NCI-H2029 (cell line): ENCODE measurements at regions not wholly inside any gene's neighbourhood (a gene's known extent, or its start where the extent isn't known, plus 50 kb on each side); places are given as distances from the start of the nearest gene placed in this dataset.

Source experiments
- DNase-seq: peaks from one replicate; lab custom pipeline; 2025; lab: John Stamatoyannopoulos, UW

DNA sequence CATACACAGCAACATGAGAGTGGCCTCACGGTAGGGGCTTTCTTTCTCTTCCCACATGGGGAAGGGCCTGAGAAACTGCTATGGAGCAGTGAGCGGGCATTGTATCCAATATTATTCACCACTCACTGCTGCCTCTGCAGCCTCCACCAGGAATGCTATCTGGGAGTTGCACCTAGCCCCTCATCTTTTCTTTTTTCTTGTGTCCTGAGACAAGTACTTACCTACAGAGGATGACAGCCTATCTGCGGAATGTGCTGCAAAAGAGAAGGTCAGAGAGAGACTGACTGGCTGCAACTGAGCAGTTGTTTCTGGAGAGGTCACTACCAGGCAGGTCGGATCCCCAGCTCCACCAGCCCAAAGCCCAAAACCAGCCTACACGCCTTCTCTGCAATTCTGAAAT, 52.1 kb upstream of the HTATIP2 start:
- no peak for DNase-seq

- DNase-seq, result no peak
These were observed 52.7 kb upstream of the HTATIP2 start for GRCh38 chr11:20310596-20311394.

- peak; percentile 16 for DNase-seq
These were observed 53.4 kb upstream of the HTATIP2 start for GRCh38 chr11:20310137-20310536.

- DNase-seq, result no peak
These were observed 54.1 kb upstream of the HTATIP2 start for GRCh38 chr11:20309231-20310025.

GRCh38 chr11:20308601-20309000, 54.9 kb upstream of the HTATIP2 start:
- DNase-seq, result no peak

- no peak for DNase-seq
These were observed 60.0 kb upstream of the HTATIP2 start for GRCh38 chr11:20303391-20303965.

DNA sequence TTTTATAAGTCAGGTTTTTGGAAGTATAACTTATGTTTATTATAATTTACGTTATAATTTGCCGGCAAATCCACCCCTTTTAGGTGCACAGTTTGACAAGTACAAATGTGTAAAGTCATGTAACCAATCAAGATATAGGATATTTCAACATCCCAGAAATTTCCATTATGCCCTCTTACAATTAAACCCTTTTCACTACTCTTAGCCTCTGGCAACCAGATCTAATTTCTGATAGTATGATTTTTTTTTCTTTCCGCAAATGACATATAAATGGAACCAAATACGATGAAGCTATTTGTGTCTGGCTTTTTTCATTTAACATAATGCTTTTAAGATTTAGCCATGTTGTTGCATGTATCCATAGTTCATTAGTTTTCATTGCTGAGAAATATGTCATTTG, 69.5 kb upstream of the HTATIP2 start:
- DNase-seq, result no peak

GRCh38 chr11:20293531-20293930, 70.0 kb upstream of the HTATIP2 start:
- no peak for DNase-seq

DNA sequence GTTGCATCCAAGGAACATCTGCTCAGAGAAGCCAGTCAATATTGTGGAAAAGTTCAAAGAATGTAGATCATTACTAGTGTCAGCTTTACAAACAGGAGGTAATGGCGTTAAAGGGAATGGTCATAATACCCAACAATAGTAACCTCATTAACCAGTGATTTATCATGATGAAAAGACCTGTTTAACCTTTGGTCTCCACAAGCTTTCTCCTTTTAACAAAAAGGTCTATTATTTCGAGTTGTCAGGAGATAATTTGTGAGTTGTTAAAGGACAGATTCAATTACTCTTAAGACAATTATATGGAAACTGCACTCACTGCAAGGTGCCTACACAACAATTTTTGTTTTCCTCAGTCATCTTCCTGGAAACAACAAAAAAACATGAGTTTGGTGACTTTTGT, 73.8 kb upstream of the HTATIP2 start:
- no peak for DNase-seq

DNA sequence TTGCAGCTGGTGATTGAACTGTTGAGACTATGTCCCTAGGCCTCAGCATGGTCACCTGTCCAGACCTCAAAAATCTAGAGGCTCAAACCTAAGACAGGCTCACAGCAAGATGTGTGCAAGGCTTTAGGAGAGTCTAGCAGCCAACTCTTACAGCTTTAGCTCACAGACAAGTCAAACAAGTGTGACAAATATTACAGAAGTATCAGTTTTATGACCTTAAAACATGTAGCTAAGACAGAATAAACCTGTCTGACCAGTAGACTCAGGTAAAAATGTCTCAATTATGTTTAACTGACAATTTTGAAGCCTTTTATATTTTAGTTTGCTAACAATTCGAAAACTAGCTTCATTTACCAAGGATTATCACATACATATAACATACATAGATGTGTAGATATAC, 80.0 kb upstream of the HTATIP2 start:
- DNase-seq, result no peak

GRCh38 chr11:20278727-20279126, 84.8 kb upstream of the HTATIP2 start:
- DNase-seq, result no peak

GRCh38 chr11:20277014-20277413, 86.5 kb upstream of the HTATIP2 start:
- DNase-seq, result no peak

DNA sequence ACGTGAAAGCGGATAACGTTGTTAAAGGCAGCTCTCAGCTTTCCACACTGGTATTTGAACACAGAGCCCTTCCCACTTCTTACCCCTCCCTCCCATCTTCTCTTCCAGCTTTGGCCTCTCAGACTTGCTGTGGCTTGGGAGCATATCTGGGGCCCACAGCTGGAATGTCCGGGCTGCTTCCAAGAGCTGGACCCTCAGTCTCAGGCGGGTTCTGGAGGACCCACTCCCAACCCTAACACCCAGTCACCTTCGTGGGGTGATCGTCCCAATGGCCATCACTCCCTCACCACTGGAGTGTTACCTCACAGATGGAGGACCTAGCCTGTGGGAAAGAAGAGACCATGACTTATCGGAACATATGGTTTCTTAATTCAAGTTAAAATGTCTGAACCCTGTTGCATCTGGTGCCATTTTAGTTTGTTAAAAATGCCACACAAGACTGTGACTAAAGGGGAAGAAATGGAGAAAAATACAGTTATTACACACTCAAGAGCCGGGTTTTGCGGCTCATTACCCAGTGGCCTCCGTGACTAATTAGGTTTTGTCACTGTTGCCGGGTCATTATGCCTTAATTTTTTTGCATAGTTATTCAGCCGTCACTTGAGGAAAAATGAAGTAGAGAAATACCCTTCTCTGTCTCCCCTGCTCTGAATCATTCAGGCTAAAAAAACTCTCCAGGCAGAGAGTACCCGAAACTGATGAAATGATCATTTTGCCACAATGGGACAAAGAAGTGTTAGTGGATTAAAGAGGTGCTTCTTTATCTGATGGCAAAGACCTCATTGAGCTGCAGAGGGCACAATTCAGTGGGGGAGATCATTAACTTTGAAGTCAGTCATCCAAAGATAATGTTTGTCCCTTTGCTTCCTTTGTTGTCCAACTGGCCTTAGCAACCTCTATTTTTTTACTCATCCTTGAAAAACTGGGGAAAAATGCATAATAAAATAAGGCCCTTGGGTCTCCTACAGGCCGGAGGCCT, 87.2 kb upstream of the HTATIP2 start:
- DNase-seq, result no peak

- no peak for DNase-seq
These were observed 89.5 kb upstream of the HTATIP2 start for GRCh38 chr11:20274031-20274430.

DNA sequence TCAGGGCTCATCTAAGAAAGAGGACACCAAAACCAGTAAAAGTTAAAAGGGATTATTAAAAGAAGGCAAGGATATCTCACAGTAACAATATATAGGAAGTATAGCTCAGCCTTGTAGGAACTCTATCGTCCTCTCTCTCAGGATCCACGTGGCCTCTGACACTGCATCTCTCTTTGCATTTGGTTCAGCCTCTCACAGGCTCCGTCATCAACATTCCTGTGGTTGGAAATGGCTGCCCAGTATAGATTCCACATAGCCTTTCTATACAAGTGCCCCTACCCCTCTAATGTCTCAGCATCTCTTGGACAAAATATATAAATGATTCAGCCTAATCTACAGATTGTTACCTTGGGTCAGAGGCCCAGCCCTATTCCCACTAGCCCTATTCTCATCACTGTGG, 101.3 kb upstream of the DBX1 start:
- DNase-seq, result no peak

DNA sequence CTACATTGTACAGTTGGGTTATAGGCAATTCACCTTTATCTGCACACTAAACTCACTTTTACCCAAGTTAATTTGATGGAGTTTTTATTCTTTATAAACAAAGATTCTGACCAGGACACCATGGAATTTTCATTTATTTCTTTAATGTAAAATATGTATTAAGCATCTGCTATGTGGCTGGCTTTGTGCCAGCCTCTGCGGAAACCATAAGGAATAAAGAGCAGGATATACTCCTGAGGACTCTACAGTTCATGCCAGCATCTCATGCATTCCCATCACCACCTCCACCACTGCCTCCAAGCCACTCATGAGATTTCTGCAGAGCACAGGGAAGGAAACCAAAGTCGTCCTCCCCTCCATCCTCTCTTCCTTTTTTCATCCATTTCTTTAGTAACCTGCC, 100.0 kb upstream of the DBX1 start:
- DNase-seq, result no peak

DNA sequence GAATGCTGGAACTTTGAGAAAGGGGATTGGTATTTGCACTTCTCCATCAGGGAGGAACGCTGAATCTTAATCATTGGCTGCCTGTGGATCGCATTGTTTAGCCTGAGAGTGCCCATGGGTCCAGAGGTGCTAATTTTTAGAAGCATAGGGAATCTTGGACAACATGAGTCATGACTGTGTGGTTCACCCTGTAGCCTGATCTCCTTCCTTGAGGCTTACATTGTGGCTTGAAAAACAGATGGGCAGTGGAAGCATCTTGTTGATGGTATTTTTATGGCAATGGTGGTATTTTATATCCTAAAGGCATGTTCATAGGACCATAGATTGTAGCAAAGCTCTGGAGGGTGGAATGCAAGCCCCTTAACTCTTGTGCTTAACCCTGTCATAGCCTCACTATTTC, 99.2 kb upstream of the DBX1 start:
- no peak for DNase-seq

GRCh38 chr11:20258376-20258895, 98.2 kb upstream of the DBX1 start:
- DNase-seq, result no peak

DNA sequence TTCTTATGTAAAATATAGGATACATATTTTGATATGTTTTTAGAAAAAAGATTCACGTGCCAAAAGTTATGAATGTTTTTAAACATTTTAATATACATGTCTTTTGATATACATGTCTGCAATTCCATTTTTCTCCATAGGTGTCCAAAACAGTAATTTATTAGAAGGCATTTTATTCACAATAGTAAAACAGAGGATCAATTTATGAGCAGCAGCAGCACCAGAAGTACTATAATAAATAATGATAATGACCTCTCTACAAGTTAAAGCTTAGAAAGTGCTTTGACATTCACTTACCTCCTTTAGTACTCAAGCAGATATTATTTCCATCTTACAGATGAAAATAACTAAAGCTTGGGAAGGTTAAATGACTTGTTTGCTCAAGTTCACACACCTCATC, 96.7 kb upstream of the DBX1 start:
- DNase-seq, result no peak

GRCh38 chr11:20253796-20254195, 93.5 kb upstream of the DBX1 start:
- DNase-seq, result no peak

GRCh38 chr11:20251496-20251895, 91.2 kb upstream of the DBX1 start:
- no peak for DNase-seq
